HEK293 (cell line): ENCODE measurements at regions not wholly inside any gene's neighbourhood (a gene's known extent, or its start where the extent isn't known, plus 50 kb on each side); places are given as distances from the start of the nearest gene placed in this dataset.

Source experiments
- CTCF ChIP-seq: fragments of 450-650 bp; formaldehyde crosslinking; IDR thresholded peaks from 2 replicates; pipeline ENCODE4 v1.5.1; 2016; ENCODE audit warnings: missing biosample characterization, missing genetic modification characterization
- KLF7 ChIP-seq: fragments of 450-650 bp; formaldehyde crosslinking; IDR thresholded peaks from 2 replicates; pipeline ENCODE4 v1.5.1; 2016; ENCODE audit warnings: missing biosample characterization, missing genetic modification characterization, borderline replicate concordance
- ZIC2 ChIP-seq: fragments of 450-650 bp; formaldehyde crosslinking; IDR thresholded peaks from 2 replicates; pipeline ENCODE4 v1.5.1; 2016; ENCODE audit warnings: missing biosample characterization, missing genetic modification characterization
- ZNF140 ChIP-seq: fragments of 450-650 bp; formaldehyde crosslinking; IDR thresholded peaks from 2 replicates; pipeline ENCODE4 v1.5.1; 2016; ENCODE audit warnings: missing biosample characterization, missing genetic modification characterization
- ZNF670 ChIP-seq: fragments of 450-650 bp; formaldehyde crosslinking; IDR thresholded peaks from 2 replicates; pipeline ENCODE4 v1.5.1; 2016; ENCODE audit warnings: missing biosample characterization, missing genetic modification characterization, low read depth
- ZNF843 ChIP-seq: fragments of 450-650 bp; formaldehyde crosslinking; IDR thresholded peaks from 2 replicates; pipeline ENCODE4 v1.5.1; 2016; ENCODE audit warnings: missing biosample characterization, missing genetic modification characterization
- TF ChIP-seq, protein P1 (sequence below): fragments of 450-650 bp; formaldehyde crosslinking; IDR thresholded peaks from 2 replicates; pipeline ENCODE4 v1.5.1; 2017; ENCODE audit warnings: missing biosample characterization, missing genetic modification characterization

DNA sequence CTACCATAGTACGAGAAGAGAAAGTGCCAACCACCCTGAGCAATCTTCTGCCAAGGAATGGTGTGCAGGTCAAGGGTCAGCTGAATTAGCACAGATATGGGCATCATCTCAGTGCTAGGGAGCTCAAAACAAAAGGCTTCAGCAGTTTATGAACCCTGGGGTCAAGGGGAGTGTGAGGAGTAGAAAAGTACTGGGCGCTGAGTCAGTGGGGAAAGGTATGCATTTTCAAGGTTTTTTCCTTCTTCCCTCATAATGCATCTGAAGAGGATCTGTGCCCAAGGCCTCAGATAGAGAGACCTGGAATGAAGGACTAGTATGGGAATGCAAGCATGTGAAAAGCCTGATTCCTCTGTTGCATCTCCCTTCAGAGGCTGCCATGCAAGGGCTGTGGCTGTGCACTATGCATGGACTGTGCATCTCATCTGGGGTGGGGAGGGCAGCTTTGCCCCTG lies 81.7 kb downstream of the PERP start:
- TF ChIP-seq, protein P1, sequence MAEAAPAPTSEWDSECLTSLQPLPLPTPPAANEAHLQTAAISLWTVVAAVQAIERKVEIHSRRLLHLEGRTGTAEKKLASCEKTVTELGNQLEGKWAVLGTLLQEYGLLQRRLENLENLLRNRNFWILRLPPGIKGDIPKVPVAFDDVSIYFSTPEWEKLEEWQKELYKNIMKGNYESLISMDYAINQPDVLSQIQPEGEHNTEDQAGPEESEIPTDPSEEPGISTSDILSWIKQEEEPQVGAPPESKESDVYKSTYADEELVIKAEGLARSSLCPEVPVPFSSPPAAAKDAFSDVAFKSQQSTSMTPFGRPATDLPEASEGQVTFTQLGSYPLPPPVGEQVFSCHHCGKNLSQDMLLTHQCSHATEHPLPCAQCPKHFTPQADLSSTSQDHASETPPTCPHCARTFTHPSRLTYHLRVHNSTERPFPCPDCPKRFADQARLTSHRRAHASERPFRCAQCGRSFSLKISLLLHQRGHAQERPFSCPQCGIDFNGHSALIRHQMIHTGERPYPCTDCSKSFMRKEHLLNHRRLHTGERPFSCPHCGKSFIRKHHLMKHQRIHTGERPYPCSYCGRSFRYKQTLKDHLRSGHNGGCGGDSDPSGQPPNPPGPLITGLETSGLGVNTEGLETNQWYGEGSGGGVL (tag by site-specific recombination): no peak
- TF ChIP-seq ZNF843 (tag by site-specific recombination) (no peak), CTCF (no peak), ZNF140 (tag by site-specific recombination) (no peak), ZIC2 (tag by site-specific recombination) (no peak), ZNF670 (no peak), KLF7 (tag by site-specific recombination) (no peak)
